A549 (cell line): ENCODE measurements at regions not wholly inside any gene's neighbourhood (a gene's known extent, or its start where the extent isn't known, plus 50 kb on each side); places are given as distances from the start of the nearest gene placed in this dataset.

Experiments
- ATAC-seq, 2 experiments: fragments of 200-7000 bp in 1 of 2; fragments of >200 bp in 1 of 2; cut with Nextera tagmentation in 1 of 2; cut with Tn5 transposase in 1 of 2; 3 replicates each; pipeline versions ENCODE4 v1.8.0 to v1.9.1; 2018 to 2020; ENCODE audit warnings: mild to moderate bottlenecking in 1 of 2, moderate library complexity in 1 of 2
- CTCF ChIA-PET: fragments of 300-600 bp; sonication (Branson Sonifier 250); formaldehyde crosslinking; extraction: SDS; loops from one replicate; lab custom pipeline; 2021; ENCODE audit warnings: antibody characterized with exemption, inconsistent platforms; lab: Yijun Ruan, JAX
- POLR2A ChIA-PET: fragments of 350-600 bp; formaldehyde crosslinking; extraction: SDS; loops from one replicate; lab custom pipeline; 2021; ENCODE audit warnings: antibody characterized with exemption, inconsistent platforms; lab: Yijun Ruan, JAX
- DNase-seq, 2 experiments: peaks; one replicate each; pipeline versions ENCODE4 v3.0.0 to v3.0.0-alpha.2; 2011 to 2016; ENCODE audit warnings: low read depth in 1 of 2, low spot score in 1 of 2
- FAIRE-seq: peaks from 2 replicates; lab custom pipeline; 2011; peaks lifted over from hg19 to GRCh38; lab: Jason Lieb, UNC
- H3K27ac ChIP-seq, 2 experiments: fragments of >200 bp; sonication (Bioruptor Twin); formaldehyde crosslinking; 3 replicates each; pipeline ENCODE4 v1.5.1; 2016 to 2017
- H3K4me1 ChIP-seq: fragments of >200 bp; sonication (Bioruptor Twin); formaldehyde crosslinking; 3 replicates; pipeline ENCODE4 v1.6.1; 2016
- H3K4me2 ChIP-seq: fragments of >200 bp; sonication (Bioruptor Twin); formaldehyde crosslinking; 3 replicates; pipeline ENCODE4 v1.6.1; 2016
- H3K4me3 ChIP-seq: fragments of >200 bp; sonication (Bioruptor Twin); formaldehyde crosslinking; 3 replicates; pipeline ENCODE4 v1.5.1; 2016
- H3K9me3 ChIP-seq: fragments of >200 bp; sonication (Bioruptor Twin); formaldehyde crosslinking; 3 replicates; pipeline ENCODE4 v1.6.1; 2016
- E2F6 ChIP-seq: IDR thresholded peaks from 2 replicates; pipeline ENCODE4 v1.6.1; 2012; ENCODE audit warnings: low read depth, borderline replicate concordance
- EHMT2 ChIP-seq: fragments of 200-600 bp; sonication (generic); IDR thresholded peaks from 2 replicates; pipeline ENCODE4 v1.6.1; 2016; ENCODE audit warnings: antibody characterized with exemption, low read depth, mild to moderate bottlenecking, moderate library complexity
- FOSB ChIP-seq: fragments of 250-450 bp; sonication (Bioruptor Pico); IDR thresholded peaks from 2 replicates; pipeline ENCODE4 v1.5.0; 2020; ENCODE audit warnings: mild to moderate bottlenecking, moderate library complexity
- FOXS1 ChIP-seq: fragments of 250-450 bp; sonication (Bioruptor Pico); IDR thresholded peaks from 2 replicates; pipeline ENCODE4 v1.5.0; 2020; ENCODE audit warnings: mild to moderate bottlenecking, moderate library complexity
- HEYL ChIP-seq: fragments of 250-450 bp; sonication (Bioruptor Pico); IDR thresholded peaks from 2 replicates; pipeline ENCODE4 v1.8.0; 2021; ENCODE audit warnings: mild to moderate bottlenecking, moderate library complexity
- HOXB13 ChIP-seq: fragments of 250-450 bp; sonication (Bioruptor Pico); IDR thresholded peaks from 2 replicates; pipeline ENCODE4 v1.5.0; 2020; ENCODE audit warnings: low read depth, mild to moderate bottlenecking, moderate library complexity
- JUN ChIP-seq, 2 experiments: fragments of >200 bp; sonication (Bioruptor Twin); formaldehyde crosslinking; IDR thresholded peaks; 2 replicates in 1 of 2; 3 replicates in 1 of 2; pipeline ENCODE4 v1.6.1; 2016 to 2017
- MAFK ChIP-seq: fragments of 450-650 bp; IDR thresholded peaks from 2 replicates; pipeline ENCODE4 v1.6.1; 2014; ENCODE audit not compliant: partially characterized antibody
- NFE2L2 ChIP-seq: fragments of 150-350 bp; conservative IDR thresholded peaks from 2 replicates; pipeline ENCODE4 v1.6.1; 2014; ENCODE audit warnings: low read length
- NR3C1 ChIP-seq: fragments of >200 bp; sonication (Bioruptor Twin); formaldehyde crosslinking; IDR thresholded peaks from 3 replicates; pipeline ENCODE4 v1.6.1; 2017
- RARB ChIP-seq: fragments of 250-450 bp; sonication (Bioruptor Pico); IDR thresholded peaks from 2 replicates; pipeline ENCODE4 v1.8.0; 2021; ENCODE audit warnings: mild to moderate bottlenecking, moderate library complexity
- RCOR1 ChIP-seq: fragments of 150-350 bp; IDR thresholded peaks from 2 replicates; pipeline ENCODE4 v1.6.1; 2014; ENCODE audit warnings: antibody characterized with exemption, low read length, low read depth
- RFX5 ChIP-seq: fragments of 450-650 bp; IDR thresholded peaks from 2 replicates; pipeline ENCODE4 v1.7.1; 2014; ENCODE audit warnings: antibody characterized with exemption, mild to moderate bottlenecking, moderate library complexity
- RNF2 ChIP-seq: fragments of 200-600 bp; sonication (generic); IDR thresholded peaks from 2 replicates; pipeline ENCODE4 v1.6.1; 2016; ENCODE audit warnings: low read depth, mild to moderate bottlenecking, antibody characterized with exemption, moderate library complexity, borderline replicate concordance
- SMC3 ChIP-seq: fragments of >200 bp; sonication (Bioruptor Twin); formaldehyde crosslinking; IDR thresholded peaks from 3 replicates; pipeline ENCODE4 v1.6.1; 2018; ENCODE audit warnings: inconsistent platforms
- SREBF2 ChIP-seq: fragments of 450-650 bp; IDR thresholded peaks from 2 replicates; pipeline ENCODE4 v1.6.1; 2014; ENCODE audit warnings: mild to moderate bottlenecking, moderate library complexity
- TFCP2L1 ChIP-seq: fragments of 250-450 bp; sonication (Bioruptor Pico); IDR thresholded peaks from 2 replicates; pipeline ENCODE4 v1.5.0; 2021; ENCODE audit warnings: mild to moderate bottlenecking
- TP53 ChIP-seq: fragments of 250-450 bp; sonication (Bioruptor Pico); IDR thresholded peaks from 2 replicates; pipeline ENCODE4 v1.5.0; 2021; ENCODE audit warnings: mild to moderate bottlenecking, moderate library complexity
- ZC3H11A ChIP-seq: fragments of 450-650 bp; IDR thresholded peaks from 2 replicates; pipeline ENCODE4 v1.6.1; 2014; ENCODE audit warnings: antibody characterized with exemption, mild to moderate bottlenecking
- ZNF302 ChIP-seq: fragments of 250-450 bp; sonication (Bioruptor Pico); IDR thresholded peaks from 2 replicates; pipeline ENCODE4 v1.9.0; 2021; ENCODE audit warnings: inconsistent platforms, mild to moderate bottlenecking, moderate library complexity
- WGBS: methylation state at CpG from one replicate; pipeline ENCODE4 v1.1.6; 2017; ENCODE audit errors: missing lambda C conversion rate; 5-methylcytosine and 5-hydroxymethylcytosine counted together

DNA sequence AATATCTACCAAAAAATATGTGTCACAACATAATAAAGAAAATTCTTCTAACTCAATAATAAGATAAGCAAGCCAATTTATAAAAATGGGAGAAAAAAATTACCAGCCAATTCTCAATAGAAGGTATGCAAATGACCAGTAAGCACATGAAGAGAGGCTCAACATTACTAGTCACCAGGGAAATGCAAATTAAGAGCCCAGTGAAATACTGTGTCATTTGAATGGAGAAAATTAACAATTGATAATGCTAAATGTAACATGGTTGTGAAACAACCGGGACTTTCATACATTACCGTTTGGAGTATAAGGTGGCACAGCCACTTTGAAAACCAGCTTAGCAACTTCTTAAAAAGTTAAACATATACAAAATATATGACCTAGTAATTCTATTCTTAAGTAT is 460.7 kb downstream of the IGSF11 start:
- POLR2A ChIA-PET = no interaction called here
- Histone ChIP-seq H3K27ac (no peak overlapping the region), H3K4me3 (no peak overlapping the region), H3K9me3 (no peaks in the 10 kb centered on the region), H3K4me2 (no peak overlapping the region), H3K4me1 (no peaks in the 10 kb centered on the region)
- TF ChIP-seq NFE2L2 = no peak
- CTCF ChIA-PET = interaction anchor here (0.7 kb wide), 1 partner anchor 1803 kb away, joined by 3 read pairs; no protein-coding TSS in a partner anchor
- FAIRE-seq = no peak
- WGBS = 44% methylated on average over 2 of the region's 2 CpGs
- ATAC-seq = no peak
- no peak for DNase-seq

DNA sequence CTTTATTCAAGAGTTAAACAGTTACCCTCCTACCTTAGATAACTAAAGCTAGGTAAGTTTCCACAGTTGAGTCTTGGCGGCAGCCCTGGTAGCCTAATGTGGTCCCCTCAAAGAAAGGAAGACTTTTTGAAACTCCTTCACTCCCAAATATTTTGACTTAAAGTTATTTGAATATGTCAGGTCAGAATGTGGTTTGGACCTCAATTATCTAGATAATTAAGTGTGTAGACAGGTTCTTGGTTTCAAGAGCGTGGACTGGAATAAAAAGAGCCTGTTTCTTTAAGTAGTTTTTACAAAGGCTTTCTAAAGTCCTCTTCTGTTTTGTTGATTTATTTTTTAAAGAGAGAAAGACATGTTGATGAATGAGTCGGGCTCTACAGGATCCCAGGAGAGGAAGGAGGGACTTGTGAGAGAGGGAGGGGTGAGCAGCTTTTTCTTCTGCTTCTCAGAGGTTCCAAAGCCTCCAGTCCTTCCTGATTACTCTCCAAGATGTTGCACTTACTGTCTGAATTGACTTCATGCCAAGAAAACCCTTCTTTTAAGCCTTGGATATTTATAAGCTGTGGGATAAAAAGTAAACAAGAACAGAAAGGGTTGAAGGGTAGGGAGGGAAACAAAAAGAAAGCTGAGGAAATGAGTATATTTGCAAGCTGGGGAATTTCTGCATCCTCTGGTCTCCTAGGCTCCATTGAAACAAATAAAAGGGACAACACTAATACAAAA is 457.4 kb downstream of the IGSF11 start:
- FAIRE-seq (no peak), DNase-seq (no peak), ATAC-seq (no peak)
- no peak overlapping the region for H3K4me2 ChIP-seq
- H3K4me1 ChIP-seq = no peaks in the 10 kb centered on the region
- POLR2A ChIA-PET = no interaction called here
- H3K9me3 ChIP-seq = no peaks in the 10 kb centered on the region
- TF ChIP-seq ZNF302 (CRISPR knock-in tag) (no peak), RARB (CRISPR knock-in tag) (no peak), FOSB (CRISPR knock-in tag) (no peak), RCOR1 (no peak), FOXS1 (CRISPR knock-in tag) (no peak), NR3C1 (no peak), SREBF2 (no peak), EHMT2 (no peak), JUN (IDR thresholded peaks at IDR 0.05) (no peak), RNF2 (no peak), MAFK (no peak), RFX5 (no peak)
- 26% methylated on average over 3 of the region's 3 CpGs for WGBS
- no peak overlapping the region for H3K27ac ChIP-seq
- CTCF ChIA-PET = no interaction called here
- no peak overlapping the region for H3K4me3 ChIP-seq

GRCh38 chr3:118578559-118578958 is 456.1 kb downstream of the IGSF11 start:
- ATAC-seq = no peak
- no peak overlapping the region for H3K27ac ChIP-seq
- 12% methylated on average over 6 of the region's 6 CpGs for WGBS
- no peaks in the 10 kb centered on the region for H3K9me3 ChIP-seq
- no peak for FAIRE-seq
- POLR2A ChIA-PET = no interaction called here
- H3K4me3 ChIP-seq = no peak overlapping the region
- no peaks in the 10 kb centered on the region for H3K4me1 ChIP-seq
- no peak overlapping the region for H3K4me2 ChIP-seq
- CTCF ChIA-PET = no interaction called here
- DNase-seq = no peak
- TF ChIP-seq FOSB (CRISPR knock-in tag) = no peak
- TF ChIP-seq ZC3H11A = no peak
- TF ChIP-seq TFCP2L1 = no peak
- no peak for TF ChIP-seq TP53

GRCh38 chr3:118587037-118587741 is 447.5 kb downstream of the IGSF11 start:
- CTCF ChIA-PET = no interaction called here
- no peak for TF ChIP-seq SREBF2
- no peak for TF ChIP-seq SMC3
- no peak for TF ChIP-seq E2F6
- TF ChIP-seq HEYL = no peak
- TF ChIP-seq HOXB13 = no peak
- TF ChIP-seq, all 56 proteins: peak for 0
- Histone ChIP-seq H3K4me2 (no peak overlapping the region), H3K9me3 (no peaks in the 10 kb centered on the region), H3K27ac (no peak overlapping the region), H3K4me1 (no peaks in the 10 kb centered on the region), H3K4me3 (no peak overlapping the region)
- ATAC-seq (no peak), DNase-seq (no peak), FAIRE-seq (no peak)
- 1% methylated on average over 2 of the region's 2 CpGs for WGBS
- POLR2A ChIA-PET = no interaction called here
